Suprapubic skin (tissue), 3 donors: ENCODE measurements at regions not wholly inside any gene's neighbourhood (a gene's known extent, or its start where the extent isn't known, plus 50 kb on each side); places are given as distances from the start of the nearest gene placed in this dataset.

Source experiments
- POLR2A ChIP-seq, 2 donors: fragments of 450-650 bp; IDR thresholded peaks; one replicate each; pipeline ENCODE4 v1.6.1; 2017; ENCODE audit warnings: antibody characterized with exemption in 2 of 2, mild to moderate bottlenecking in 2 of 2, moderate library complexity in 2 of 2
- TF ChIP-seq, protein P1 (sequence below), 2 donors: fragments of 200-600 bp in 1 of 2; fragments of 450-650 bp in 1 of 2; sonication (generic) in 1 of 2; IDR thresholded peaks; one replicate each; pipeline ENCODE4 v1.5.1; 2016 to 2019; ENCODE audit warnings: antibody characterized with exemption in 2 of 2, mild to moderate bottlenecking in 1 of 2, moderate library complexity in 1 of 2

DNA sequence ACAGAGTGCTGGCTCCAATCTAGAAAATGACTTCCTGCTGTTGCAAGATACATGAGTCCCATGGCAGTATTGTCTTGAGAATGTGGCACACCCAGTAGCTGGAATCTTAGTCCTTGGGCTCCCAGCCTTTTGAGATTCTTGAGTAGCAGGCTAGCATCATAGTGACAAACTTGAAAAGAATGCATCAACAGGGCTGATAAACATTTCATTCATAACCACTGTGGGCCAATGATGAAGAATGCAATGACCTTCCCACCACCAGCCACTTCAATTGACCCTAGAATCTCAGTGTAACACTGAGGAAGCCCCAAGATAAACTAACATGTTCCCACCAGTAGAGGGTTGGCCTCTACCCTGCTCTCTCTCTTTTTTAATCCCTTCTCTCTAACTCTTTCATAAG, 329.3 kb downstream of the GBA3 start:
- TF ChIP-seq, protein P1, sequence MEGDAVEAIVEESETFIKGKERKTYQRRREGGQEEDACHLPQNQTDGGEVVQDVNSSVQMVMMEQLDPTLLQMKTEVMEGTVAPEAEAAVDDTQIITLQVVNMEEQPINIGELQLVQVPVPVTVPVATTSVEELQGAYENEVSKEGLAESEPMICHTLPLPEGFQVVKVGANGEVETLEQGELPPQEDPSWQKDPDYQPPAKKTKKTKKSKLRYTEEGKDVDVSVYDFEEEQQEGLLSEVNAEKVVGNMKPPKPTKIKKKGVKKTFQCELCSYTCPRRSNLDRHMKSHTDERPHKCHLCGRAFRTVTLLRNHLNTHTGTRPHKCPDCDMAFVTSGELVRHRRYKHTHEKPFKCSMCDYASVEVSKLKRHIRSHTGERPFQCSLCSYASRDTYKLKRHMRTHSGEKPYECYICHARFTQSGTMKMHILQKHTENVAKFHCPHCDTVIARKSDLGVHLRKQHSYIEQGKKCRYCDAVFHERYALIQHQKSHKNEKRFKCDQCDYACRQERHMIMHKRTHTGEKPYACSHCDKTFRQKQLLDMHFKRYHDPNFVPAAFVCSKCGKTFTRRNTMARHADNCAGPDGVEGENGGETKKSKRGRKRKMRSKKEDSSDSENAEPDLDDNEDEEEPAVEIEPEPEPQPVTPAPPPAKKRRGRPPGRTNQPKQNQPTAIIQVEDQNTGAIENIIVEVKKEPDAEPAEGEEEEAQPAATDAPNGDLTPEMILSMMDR (IDR thresholded peaks at IDR 0.05) = no peak
- no peak for TF ChIP-seq POLR2A (IDR thresholded peaks at IDR 0.05)
